ENCODE measurements at regions not wholly inside any gene's neighbourhood (a gene's known extent, or its start where the extent isn't known, plus 50 kb on each side); places are given as distances from the start of the nearest gene placed in this dataset.

DNA sequence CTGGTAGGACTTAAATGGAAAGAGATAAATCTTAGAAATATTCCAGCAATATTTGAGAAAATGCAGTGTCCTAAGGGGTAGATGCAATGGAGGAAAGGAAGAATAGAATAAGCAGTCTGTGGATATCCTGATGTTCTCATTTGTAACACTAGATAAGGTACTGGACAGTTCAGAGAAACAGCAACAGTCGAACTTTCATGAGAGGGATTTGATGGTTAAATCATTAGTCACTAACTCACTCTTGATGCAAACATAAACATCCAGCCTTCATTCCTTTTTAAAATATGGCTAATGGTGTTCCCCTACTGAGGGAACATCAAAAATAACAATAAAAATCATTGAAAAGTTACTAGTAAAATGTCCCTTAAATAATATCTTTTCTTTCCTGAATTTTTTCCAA, 211.4 kb upstream of the SLC39A10 start:
- Histone ChIP-seq H3K9ac (ENCODE audit: control insufficient read depth, insufficient read depth, low read length) (no peak overlapping the region), H3K27me3 (replicated peaks in 1 of 2; ENCODE audit: control insufficient read depth in 2 of 2, insufficient read depth in 2 of 2, low read length in 1 of 2) (no peaks in the 10 kb centered on the region), H3K4me1 (ENCODE audit: control insufficient read depth, insufficient read depth, low read length) (no peaks in the 10 kb centered on the region), H3K4me3 (no peak overlapping the region), H4K20me1 (ENCODE audit: control insufficient read depth, insufficient read depth) (no peaks in the 10 kb centered on the region), H3K27ac (ENCODE audit: control insufficient read depth, insufficient read depth) (no peak overlapping the region), H2AFZ (ENCODE audit: control insufficient read depth, low read depth, low read length) (no peak overlapping the region), H3K4me2 (ENCODE audit: control insufficient read depth, insufficient read depth) (no peak overlapping the region), H3K9me3 (replicated peaks; ENCODE audit: control insufficient read depth, insufficient read depth, low read length) (no peaks in the 10 kb centered on the region; the same call in 1 of the 3 replicates), H3K79me2 (ENCODE audit: control insufficient read depth, insufficient read depth, low read length) (no peaks in the 10 kb centered on the region), H3K36me3 (ENCODE audit: control insufficient read depth in 2 of 2, insufficient read depth in 2 of 2, low read length in 1 of 2) (no peaks in the 10 kb centered on the region)
- no peak for ATAC-seq
- no TSS peak for BruUV-seq (replicated peaks)
- in situ Hi-C loops (cut with MboI): no loop called here
- ChIA-PET POLR2A (no interaction called here), RAD21 (ENCODE audit: unreplicated experiment) (no interaction called here), SMC1A (ENCODE audit: uncharacterized antibody, unreplicated experiment) (interaction anchor here (0.6 kb wide), 1 partner anchor 43 kb away, joined by 3 read pairs; no protein-coding TSS in a partner anchor), CTCF (no interaction called here)
- WGBS (ENCODE audit: insufficient coverage, insufficient replicate concordance, low lambda C conversion rate, missing lambda C conversion rate): 0% methylated on average over 1 of the region's 1 CpG
- TF ChIP-seq HDAC6 (IDR thresholded peaks at IDR 0.05; ENCODE audit: unreplicated experiment) (no peak), SUZ12 (IDR thresholded peaks at IDR 0.05; ENCODE audit: unreplicated experiment) (no peak), CHD4 (IDR thresholded peaks at IDR 0.05) (no peak), JUND (IDR thresholded peaks at IDR 0.05; ENCODE audit: low read depth, low read length) (no peak), SMARCA5 (IDR thresholded peaks at IDR 0.05) (no peak), EED (IDR thresholded peaks at IDR 0.05; ENCODE audit: low read depth) (no peak), NFYB (IDR thresholded peaks at IDR 0.05; ENCODE audit: insufficient read depth, low read depth, low read length) (no peak)
- TF ChIP-seq, protein P1, sequence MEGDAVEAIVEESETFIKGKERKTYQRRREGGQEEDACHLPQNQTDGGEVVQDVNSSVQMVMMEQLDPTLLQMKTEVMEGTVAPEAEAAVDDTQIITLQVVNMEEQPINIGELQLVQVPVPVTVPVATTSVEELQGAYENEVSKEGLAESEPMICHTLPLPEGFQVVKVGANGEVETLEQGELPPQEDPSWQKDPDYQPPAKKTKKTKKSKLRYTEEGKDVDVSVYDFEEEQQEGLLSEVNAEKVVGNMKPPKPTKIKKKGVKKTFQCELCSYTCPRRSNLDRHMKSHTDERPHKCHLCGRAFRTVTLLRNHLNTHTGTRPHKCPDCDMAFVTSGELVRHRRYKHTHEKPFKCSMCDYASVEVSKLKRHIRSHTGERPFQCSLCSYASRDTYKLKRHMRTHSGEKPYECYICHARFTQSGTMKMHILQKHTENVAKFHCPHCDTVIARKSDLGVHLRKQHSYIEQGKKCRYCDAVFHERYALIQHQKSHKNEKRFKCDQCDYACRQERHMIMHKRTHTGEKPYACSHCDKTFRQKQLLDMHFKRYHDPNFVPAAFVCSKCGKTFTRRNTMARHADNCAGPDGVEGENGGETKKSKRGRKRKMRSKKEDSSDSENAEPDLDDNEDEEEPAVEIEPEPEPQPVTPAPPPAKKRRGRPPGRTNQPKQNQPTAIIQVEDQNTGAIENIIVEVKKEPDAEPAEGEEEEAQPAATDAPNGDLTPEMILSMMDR (IDR thresholded peaks at IDR 0.05 in 2 of 3, conservative IDR thresholded peaks at IDR 0.05 in 1 of 3; ENCODE audit: control insufficient read depth in 2 of 3, extremely low read depth in 1 of 3, insufficient read depth in 1 of 3, low read depth in 3 of 3, low read length in 3 of 3): no peak
- intact Hi-C loops (cut with micrococcal nuclease; ENCODE audit: unreplicated experiment): no loop called here
- no peak for FAIRE-seq
- DNase-seq (ENCODE audit: low read depth, low spot score): no peak

Data from GM12878 (cell line).